ENCODE measurements at regions not wholly inside any gene's neighbourhood (a gene's known extent, or its start where the extent isn't known, plus 50 kb on each side); places are given as distances from the start of the nearest gene placed in this dataset.

DNA sequence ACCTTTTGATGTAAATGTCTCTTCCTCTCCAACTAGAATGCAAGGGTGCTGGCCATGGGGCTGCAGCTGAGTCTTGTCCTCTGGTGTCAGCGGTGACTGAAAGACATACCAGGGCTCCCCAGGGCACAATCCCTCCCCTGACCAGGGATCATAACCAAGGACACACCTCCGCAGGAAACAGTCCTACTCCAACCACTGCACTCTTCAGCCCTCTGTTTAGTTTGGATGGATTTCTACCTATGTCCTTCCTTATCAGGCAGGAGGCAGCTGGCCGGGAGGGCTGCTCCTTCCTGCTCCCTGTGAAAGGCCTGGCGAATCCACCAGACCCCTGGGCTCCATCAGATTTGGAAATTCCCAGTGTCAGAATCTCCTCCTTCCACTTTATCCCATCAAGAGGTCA is 185.2 kb upstream of the ID2 start:
- no peak overlapping the region for H3K27ac ChIP-seq (ENCODE audit: low read length)
- H3K9me2 ChIP-seq (replicated peaks; ENCODE audit: insufficient read depth, low read length) = no peaks in the 10 kb centered on the region
- no peaks in the 10 kb centered on the region for H3F3A ChIP-seq (ENCODE audit: insufficient read depth, low read length)
- no peaks in the 10 kb centered on the region for H3K27me3 ChIP-seq (replicated peaks; ENCODE audit: insufficient read depth, low read length)
- no peak overlapping the region for H3K9ac ChIP-seq (ENCODE audit: low read length)
- TF ChIP-seq EZH2 (optimal IDR thresholded peaks at IDR 0.05; ENCODE audit: low read depth, low read length) (no peak), EZH2phosphoT487 (IDR thresholded peaks at IDR 0.05; ENCODE audit: low read length) (no peak)
- TF ChIP-seq, protein P1, sequence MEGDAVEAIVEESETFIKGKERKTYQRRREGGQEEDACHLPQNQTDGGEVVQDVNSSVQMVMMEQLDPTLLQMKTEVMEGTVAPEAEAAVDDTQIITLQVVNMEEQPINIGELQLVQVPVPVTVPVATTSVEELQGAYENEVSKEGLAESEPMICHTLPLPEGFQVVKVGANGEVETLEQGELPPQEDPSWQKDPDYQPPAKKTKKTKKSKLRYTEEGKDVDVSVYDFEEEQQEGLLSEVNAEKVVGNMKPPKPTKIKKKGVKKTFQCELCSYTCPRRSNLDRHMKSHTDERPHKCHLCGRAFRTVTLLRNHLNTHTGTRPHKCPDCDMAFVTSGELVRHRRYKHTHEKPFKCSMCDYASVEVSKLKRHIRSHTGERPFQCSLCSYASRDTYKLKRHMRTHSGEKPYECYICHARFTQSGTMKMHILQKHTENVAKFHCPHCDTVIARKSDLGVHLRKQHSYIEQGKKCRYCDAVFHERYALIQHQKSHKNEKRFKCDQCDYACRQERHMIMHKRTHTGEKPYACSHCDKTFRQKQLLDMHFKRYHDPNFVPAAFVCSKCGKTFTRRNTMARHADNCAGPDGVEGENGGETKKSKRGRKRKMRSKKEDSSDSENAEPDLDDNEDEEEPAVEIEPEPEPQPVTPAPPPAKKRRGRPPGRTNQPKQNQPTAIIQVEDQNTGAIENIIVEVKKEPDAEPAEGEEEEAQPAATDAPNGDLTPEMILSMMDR (IDR thresholded peaks at IDR 0.05; ENCODE audit: low read length) = no peak
- H3K36me3 ChIP-seq (replicated peaks; ENCODE audit: insufficient read depth, low read length) = no peaks in the 10 kb centered on the region
- no peak overlapping the region for H2AFZ ChIP-seq (ENCODE audit: low read length)
- H3K79me2 ChIP-seq (ENCODE audit: low read length) = no peaks in the 10 kb centered on the region
- H4K20me1 ChIP-seq (ENCODE audit: insufficient read depth, low read length) = no peaks in the 10 kb centered on the region
- no peak overlapping the region for H3K4me3 ChIP-seq (ENCODE audit: low read length)
- DNase-seq = no peak
- H3K9me3 ChIP-seq (replicated peaks; ENCODE audit: insufficient read depth, low read length) = no peaks in the 10 kb centered on the region
- no peak overlapping the region for H3K4me2 ChIP-seq (ENCODE audit: low read depth, low read length)
- H3K4me1 ChIP-seq (ENCODE audit: low read length) = no peaks in the 10 kb centered on the region

DNA sequence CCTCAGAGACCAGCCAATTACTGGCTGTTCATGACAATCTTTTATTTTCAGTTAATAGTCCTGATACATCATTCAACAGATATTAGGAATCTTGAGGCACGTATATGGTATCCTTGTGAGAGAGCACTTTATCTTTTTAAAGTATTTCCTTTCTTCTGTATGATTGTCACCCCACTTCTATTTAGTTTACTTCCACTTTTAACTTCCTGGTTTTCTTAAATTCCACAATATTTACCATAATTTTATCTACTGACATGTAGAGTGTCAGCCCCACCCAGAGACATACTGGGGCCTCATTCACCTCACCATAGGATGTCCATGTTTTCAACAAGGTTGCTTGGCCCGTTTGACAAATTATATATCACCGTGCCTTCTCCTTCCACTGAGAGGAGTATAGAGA is 182.9 kb upstream of the ID2 start:
- Histone ChIP-seq H3K9me3 (replicated peaks; ENCODE audit: insufficient read depth, low read length) (no peaks in the 10 kb centered on the region), H3K9ac (ENCODE audit: low read length) (no peak overlapping the region), H3K4me2 (ENCODE audit: low read depth, low read length) (no peak overlapping the region), H4K20me1 (ENCODE audit: insufficient read depth, low read length) (no peaks in the 10 kb centered on the region), H3K79me2 (ENCODE audit: low read length) (no peaks in the 10 kb centered on the region), H3K36me3 (replicated peaks; ENCODE audit: insufficient read depth, low read length) (no peaks in the 10 kb centered on the region), H3K4me3 (ENCODE audit: low read length) (no peak overlapping the region), H3K27ac (ENCODE audit: low read length) (no peak overlapping the region), H3K27me3 (replicated peaks; ENCODE audit: insufficient read depth, low read length) (no peaks in the 10 kb centered on the region), H3K4me1 (ENCODE audit: low read length) (no peaks in the 10 kb centered on the region), H3F3A (ENCODE audit: insufficient read depth, low read length) (no peaks in the 10 kb centered on the region), H3K9me2 (replicated peaks; ENCODE audit: insufficient read depth, low read length) (no peaks in the 10 kb centered on the region), H2AFZ (ENCODE audit: low read length) (no peak overlapping the region)
- no peak for TF ChIP-seq EZH2 (optimal IDR thresholded peaks at IDR 0.05; ENCODE audit: low read depth, low read length)
- no peak for DNase-seq

DNA sequence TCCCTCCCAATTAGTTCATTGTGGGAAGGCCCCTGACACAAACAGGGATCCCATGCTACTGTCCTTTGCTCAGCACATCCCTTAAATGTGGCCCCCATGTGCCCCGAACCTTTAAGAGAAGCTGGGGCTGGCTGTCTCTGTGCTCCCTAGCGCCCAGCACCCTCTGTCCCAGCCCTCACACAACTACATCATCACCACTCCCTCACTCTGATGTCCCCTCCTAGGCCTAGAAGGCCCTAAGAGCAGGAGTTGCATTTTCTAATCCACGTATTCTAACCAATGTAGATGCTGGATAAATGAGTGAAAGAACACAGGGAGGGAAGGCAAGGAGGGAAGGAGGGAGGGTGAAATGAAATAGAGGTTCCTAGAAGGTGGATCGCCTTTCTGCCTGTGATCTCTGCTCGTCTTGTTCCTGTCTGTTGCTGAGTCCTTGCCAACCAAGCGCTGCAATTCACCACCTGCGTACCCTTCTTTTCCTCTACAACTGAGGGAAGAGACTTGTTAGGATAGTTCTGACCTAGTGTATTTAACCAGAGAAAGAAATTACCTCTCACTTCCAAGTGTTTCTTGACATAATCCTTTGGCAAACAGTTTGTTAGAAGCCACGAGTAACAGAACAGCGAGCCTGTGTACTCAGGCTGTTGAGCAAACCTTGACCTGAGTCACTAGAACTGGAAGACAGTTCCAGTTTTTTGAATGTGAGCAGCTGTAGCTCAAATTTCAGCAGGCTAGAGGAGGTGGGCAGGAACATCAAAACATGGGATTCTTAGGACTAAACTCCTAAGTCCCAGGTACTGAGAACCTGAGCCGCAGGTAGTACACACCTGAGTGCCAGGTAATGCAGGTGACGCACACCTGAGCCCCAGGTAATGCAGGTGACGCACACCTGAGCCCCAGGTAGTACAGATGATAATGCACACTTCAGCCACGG is 181.5 kb upstream of the ID2 start:
- Histone ChIP-seq H3K9me2 (replicated peaks; ENCODE audit: insufficient read depth, low read length) (no peaks in the 10 kb centered on the region), H3K36me3 (replicated peaks; ENCODE audit: insufficient read depth, low read length) (no peaks in the 10 kb centered on the region), H3F3A (ENCODE audit: insufficient read depth, low read length) (no peaks in the 10 kb centered on the region), H4K20me1 (ENCODE audit: insufficient read depth, low read length) (no peaks in the 10 kb centered on the region), H2AFZ (ENCODE audit: low read length) (no peak overlapping the region), H3K4me1 (ENCODE audit: low read length) (no peaks in the 10 kb centered on the region), H3K27me3 (replicated peaks; ENCODE audit: insufficient read depth, low read length) (no peaks in the 10 kb centered on the region), H3K79me2 (ENCODE audit: low read length) (no peaks in the 10 kb centered on the region), H3K4me3 (ENCODE audit: low read length) (no peak overlapping the region), H3K27ac (ENCODE audit: low read length) (no peak overlapping the region), H3K4me2 (ENCODE audit: low read depth, low read length) (no peak overlapping the region), H3K9ac (ENCODE audit: low read length) (no peak overlapping the region), H3K9me3 (replicated peaks; ENCODE audit: insufficient read depth, low read length) (no peaks in the 10 kb centered on the region)
- TF ChIP-seq EZH2phosphoT487 (IDR thresholded peaks at IDR 0.05; ENCODE audit: low read length) = no peak
- TF ChIP-seq, protein P1 (IDR thresholded peaks at IDR 0.05; ENCODE audit: low read length) = no peak
- TF ChIP-seq EZH2 (optimal IDR thresholded peaks at IDR 0.05; ENCODE audit: low read depth, low read length) = no peak
- no peak for DNase-seq
